Activated CD4-positive, alpha-beta T cell treated with anti-CD3 and anti-CD28 coated beads for 48 hours (primary cell): ENCODE measurements at regions not wholly inside any gene's neighbourhood (a gene's known extent, or its start where the extent isn't known, plus 50 kb on each side); places are given as distances from the start of the nearest gene placed in this dataset.

Source experiments
- DNase-seq: peaks from one replicate; pipeline ENCODE4 v3.0.0-alpha.2; 2020

DNA sequence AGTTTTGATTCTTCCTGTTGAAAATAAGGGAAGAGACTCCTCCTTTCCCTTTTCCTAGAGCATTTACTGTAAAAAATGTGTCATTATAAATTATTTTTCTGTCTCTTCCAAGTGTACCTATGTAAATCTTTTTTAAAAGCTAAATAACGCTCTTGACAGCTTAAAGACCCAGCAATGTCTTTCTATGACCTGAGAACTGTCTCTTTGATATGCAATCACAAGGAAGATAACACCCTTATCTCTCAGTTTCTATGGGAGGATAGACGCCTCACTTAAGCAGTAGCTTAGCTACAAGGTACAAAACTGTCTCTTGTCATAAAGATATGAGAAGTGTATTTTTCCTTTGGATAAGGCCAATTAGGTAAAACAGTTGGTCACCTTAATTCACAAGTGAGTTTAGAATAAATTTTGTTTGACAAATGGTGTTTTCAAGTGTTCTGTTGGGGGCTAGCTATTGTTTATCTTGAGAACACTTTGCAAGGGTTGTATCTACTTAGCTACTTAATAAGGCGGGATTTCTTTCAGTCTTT, 980.6 kb upstream of the EYS start:
- no peak for DNase-seq

DNA sequence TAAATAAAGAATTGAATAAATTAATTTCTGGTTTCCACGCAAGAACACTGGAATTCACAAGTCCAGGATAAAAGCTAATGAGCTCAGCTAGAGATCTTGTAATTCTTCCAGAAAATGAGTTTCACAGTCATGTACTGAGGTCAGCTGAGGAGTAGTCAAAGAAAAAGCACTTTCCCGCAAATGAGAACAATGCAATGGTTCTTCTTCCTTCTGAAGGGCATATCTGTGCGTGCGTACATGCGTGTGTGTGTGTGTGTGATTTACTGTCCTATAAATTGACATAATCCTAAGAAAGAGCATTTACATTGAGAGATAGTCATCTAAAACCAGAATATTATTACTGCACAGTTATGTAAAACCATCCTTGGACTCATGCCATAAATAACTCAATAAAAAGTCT, 968.9 kb upstream of the EYS start:
- DNase-seq, result no peak

DNA sequence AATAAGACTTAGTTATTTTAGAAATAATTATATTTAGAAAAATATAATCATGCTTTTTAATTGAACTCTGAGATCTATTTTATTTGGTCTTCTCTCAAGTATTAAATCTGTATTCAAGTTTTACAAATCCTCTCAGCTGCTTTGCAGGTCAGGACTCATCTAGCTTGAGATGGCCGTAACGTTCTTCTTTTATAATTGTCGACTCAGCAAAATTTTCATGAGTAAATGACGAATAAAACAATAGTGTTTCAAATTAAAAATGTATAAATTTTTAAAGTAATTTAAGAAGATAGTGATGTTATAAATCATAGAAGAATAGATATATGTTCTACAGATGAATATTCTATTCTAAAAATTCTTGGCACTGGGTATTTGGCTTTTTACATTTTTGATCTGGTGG, 957.1 kb upstream of the EYS start:
- DNase-seq, result no peak

DNA sequence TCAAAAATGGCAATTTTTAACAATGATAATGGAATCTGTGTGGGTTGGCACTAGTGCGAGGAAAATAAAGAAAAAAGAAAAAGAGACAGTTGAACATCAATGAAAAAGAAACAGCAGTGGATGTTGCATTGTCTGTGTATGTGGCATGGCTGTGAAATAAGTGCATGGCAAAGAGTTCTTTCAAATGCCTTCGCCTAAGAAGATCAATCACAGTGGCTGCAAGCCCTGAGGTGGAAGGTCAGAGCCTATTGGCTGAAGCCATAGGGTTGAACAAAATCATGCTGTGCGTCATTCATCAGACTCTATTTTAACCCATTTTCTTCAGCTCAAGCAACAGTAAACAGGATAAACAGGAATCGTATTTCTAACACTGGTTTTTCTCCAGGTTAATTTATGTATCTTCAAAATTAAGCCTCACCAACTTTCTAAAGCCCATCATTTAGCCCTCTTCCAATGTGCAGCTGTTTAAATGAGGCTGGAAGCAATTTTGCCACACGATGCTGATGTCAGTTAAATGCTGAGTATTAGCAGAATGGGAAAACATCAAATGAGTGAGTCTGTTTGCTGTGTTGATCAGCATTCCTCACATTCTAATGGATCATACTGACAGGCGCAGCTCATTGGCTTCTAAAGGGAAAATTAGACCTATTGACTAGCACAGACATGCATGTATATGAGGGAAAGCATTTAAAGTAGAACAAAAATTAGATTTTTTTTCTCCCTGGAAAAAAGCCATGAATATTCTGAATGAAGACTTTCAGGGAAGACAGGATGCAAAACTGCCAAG, 955.9 kb upstream of the EYS start:
- no peak for DNase-seq

DNA sequence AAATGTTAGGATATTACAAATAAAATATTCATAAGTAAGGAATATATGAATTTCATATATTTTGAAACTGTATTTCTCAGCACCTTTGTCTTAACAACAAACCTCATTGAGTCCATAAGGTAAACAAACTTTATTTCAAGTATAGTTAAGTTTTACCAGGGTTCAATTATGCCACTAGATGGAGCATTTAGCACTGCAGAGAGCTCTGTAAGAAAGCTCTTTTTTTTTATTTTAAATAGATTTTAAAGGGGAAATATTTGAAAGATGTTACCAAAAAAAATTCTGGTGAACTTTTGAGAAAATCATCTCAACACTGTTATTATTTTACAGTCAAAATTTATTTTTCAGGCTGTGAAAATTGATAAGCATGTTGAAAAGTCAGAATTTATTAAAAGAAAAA, 955.2 kb upstream of the EYS start:
- no peak for DNase-seq

DNA sequence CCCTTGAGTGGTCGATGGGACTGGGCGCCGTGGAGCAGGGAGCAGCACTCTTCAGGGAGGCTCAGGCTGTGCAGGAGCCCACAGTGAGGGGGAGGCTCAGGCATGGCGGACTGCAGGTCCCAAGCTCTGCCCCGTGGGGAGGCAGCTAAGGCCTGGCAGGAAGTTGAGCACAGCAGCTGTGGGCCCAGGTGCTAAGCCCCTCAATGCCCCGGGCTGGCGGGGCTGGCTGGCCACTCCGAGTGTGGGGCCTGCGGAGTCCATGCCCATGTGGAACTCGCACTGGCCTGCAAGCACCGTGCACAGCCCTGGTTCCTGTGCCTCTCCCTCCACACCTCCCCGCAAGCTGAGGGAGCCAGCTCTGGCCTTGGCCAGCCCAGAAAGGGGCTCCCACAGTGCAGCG, 948.4 kb upstream of the EYS start:
- DNase-seq, result no peak

DNA sequence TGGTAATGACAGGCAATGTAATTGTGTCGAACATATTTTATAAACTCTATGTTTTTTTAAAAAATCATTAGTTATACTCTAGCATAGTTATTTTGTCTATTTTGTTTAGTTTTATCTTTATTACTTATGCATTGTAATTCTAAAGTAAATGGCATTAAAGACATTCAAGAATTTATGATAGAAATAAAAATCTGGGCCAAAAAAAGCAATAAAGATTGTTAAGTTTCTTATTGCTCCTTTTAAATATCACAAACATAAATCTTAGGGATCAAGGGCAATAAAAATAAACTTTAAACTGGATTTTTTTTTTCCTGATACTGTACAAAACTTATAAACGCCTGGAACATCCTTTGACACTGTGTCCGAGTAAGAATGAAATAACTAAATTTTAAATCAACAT, 931.5 kb upstream of the EYS start:
- DNase-seq, result no peak

DNA sequence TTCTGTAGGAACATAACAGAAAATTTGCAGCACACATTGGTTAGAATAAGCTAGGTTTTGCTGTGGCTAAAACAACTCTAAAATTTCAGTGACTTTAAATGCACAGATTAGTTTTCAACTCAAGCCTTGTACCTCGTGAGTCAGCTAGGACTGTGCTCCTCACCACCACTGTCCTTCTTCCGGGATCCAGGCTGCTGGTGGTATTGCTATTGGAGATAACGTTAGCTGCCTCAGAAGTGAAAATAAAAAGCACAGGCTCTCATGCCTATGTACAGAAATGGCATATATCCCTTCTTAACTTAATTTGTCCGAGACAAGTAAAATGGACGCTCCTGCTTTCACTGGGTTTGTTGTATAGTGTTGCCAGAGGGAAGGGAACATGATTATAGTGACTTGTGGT, 931.1 kb upstream of the EYS start:
- DNase-seq, result no peak

DNA sequence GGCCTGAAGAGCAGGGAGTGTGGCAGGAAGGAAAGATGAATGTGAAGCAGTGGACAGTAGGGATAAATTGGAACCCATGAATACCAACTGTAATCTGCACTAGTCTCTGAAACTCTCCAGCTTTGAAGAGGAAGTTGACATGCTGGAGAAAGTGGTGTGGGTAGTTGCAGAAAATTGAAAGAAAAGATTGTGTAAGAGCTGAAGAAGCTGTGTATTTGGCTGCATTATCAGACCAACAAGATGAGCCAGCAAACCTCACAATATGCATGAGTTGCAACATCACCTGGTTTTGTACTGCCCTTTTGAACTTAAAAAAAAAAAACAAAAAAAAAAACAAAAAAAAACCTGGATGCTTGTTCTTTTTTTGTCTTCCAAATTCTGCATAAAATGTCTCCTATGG, 921.9 kb upstream of the EYS start:
- DNase-seq, result no peak

DNA sequence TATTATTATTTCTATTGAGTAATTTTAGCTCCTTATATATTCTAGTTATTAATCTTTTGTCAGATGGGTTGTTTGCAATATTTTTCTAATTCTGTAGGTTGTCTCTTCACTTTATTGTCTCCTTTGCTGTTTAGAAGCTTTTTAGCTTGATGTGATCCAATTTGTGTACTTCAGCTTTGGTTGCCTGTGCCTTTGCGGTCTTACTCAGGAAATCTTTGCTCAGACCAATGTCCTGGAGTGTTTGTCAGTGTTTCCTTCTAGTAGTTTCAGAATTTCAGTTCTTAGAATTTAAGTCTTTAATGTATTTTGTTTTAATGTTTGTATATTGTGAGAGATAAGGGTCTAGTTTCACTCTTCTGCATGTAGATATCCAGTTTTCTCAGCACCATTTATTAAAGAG, 916.0 kb upstream of the EYS start:
- no peak for DNase-seq

DNA sequence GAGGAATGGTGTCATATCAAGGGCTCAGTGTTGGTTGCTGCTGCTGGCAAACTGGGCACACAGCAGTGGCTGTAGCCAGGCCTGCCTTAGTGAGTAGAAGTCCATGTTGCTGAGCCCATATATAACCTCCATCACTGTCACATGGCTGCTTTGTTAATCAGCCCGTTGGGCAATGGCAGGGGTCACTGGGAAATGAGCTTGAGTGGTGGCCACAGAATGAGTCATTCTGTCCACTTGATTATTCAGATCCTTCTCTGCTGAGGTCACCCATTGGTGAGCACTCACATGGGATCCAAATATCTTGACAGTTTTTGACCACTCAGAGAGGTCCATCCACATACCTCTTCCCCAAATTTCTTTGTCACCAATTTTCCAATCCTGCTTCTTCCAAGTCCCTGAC, 898.9 kb upstream of the EYS start:
- no peak for DNase-seq

DNA sequence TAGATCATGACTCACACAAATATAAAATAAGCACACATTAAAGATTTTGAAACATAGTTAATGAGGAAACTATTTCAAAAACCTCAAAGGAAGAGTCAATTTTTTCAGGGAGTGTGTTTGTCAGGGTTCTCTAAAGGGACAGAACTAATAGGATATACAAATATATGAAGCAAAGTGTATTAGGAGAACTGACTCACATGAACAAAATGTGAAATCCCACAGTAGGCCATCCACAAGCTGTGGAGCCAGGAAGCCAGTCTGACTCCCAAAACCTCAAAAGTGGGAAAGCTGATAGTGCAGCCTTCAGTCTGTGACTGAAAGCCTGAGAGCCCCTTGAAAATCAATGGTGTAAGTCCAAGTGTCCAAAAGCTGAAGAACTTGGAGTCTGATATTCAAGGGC, 898.0 kb upstream of the EYS start:
- DNase-seq, result no peak

DNA sequence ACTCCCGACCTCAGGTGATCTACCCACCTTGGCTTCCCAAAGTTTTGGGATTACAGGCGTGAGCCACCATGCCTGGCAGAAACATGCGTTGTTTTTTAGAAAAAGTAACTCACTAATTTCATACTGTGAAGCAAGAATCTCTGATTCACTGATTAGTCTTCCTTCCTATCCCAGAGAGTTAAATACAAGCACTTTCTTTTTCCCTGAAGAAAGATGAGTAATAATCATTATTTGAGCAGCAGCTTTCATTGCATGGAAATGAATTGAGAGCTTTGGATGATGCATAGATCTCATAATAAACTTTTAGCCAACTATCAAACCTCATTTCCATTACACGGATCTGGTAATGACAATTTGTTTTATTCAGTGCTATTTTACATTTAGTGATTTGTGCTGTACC, 892.5 kb upstream of the EYS start:
- DNase-seq, result no peak

DNA sequence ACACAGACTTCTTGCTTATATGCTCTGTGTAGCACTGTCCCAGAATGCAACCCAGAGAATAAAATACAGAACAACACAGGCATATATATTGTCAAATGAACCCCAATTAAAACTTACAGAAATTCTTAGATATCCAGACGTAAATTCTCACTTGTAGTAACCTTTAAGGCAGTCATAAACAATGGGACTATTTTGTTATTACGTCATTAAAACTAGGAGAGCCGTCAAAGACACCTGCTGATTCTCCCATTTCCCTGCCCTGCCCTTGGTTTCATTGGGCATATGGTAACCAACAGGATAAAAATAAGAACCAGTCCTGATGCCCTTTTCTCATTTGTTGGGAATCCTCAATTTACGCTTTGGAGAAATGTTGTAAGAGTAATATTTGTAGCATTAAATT, 871.3 kb upstream of the EYS start:
- DNase-seq, result no peak

DNA sequence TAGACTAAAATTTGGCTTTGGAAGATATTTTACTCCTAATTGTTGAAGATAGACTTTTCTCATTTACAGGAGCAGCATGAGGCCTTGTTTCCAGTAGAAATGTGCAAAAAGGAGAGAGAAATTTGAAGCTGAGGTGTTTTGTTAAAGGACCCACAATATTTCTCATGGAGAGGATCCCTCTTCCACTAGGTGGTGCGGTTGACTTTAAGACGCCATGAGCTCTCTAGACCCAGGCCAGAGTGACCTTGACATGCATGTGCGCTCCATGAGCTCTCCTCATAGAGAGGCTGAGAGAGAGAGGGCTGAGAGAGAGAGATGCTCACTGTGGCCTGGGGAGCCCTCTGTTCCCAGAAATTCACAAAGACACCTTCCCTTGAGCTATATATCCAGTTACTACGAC, 861.2 kb upstream of the EYS start:
- DNase-seq, result no peak

DNA sequence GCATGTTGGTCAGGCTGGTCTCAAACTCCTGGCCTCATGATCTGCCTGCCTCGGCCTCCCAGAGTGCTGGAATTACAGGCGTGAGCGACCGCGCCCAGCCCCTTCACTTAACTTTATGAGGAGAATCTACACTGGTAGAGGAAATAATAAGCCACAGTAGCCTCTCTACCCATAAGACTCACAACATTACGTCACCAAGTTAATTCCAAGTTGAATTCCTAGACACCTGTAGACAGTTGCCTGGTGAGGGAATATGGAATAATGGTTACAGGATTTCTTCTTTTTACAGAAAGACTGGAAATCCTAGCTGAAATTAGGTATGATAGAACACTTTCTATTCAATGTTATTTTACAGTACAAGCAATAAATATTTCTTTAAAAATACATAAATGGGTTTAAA, 854.5 kb upstream of the EYS start:
- no peak for DNase-seq

DNA sequence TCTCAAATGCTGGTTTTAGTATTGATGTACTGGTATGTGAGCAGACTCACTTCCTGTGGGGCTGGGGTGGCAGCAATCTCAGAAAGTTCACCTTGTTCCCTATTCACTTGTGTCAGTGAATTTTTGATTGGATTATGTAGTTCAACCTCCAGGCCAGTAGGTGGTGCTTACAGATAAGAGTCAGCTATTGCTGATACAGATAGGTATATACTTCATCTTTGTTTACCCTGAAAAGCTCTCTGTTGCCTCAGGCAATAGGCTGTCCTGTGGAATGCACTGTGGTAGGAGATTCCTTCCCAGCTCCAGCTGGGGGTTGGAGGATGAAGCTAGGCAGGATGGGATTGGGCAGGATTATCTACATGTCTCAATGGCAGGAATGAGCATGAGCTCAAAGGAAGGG, 851.2 kb upstream of the EYS start:
- DNase-seq, result no peak

DNA sequence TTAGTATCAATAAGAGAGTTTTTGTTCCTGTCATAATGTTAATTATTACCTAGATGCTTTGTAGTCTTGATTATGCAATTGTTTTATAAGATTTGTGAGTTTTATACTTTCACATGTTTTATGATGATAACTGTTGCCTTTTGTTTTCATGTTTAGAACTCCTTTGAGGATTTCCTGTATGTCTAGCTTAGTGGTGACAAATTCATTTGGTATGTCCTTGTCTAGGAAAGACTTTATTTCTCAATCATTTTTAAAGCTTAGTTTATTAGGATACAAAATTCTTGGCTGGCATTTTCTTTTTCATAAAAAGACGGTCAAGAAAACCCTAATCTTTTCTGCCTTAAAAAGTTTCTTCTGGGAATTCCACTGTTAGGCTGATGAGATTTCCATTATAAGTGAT, 849.9 kb upstream of the EYS start:
- DNase-seq, result no peak

DNA sequence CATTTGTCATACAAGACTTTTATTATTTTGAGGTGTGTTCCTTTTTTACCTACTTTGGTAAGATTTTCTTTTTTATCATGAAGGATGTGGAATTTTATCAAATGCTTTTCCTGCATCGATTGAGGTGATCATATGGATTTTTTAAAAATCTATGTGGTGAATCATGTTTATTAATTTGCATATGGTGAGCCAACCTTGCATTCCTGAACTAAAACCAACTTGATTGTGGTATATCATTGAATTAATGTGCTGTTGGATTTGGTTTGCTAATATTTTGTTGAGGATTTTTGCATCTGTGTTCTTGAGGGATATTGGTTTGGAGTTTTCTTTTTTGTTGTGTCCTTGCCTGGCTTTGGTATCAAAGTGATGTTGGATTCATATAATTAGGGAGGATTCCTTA, 848.1 kb upstream of the EYS start:
- no peak for DNase-seq

DNA sequence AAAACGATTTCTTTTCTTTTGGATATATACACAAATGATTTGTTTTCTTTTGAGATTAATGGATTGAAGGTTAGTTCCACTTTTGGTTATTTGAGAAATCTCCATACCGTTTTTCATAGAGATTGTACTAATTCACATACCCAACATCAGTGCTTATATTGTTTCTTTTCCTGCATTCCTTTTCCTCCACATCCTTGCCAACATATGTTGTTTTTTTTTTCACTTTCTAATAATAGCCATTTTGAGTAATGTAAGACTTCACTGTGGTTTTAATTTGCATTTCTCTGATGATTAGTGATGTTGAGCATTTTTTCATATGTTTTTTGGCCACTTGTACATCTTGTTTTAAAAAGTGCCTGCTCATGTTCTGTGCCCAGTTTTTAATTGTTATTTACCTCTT, 846.4 kb upstream of the EYS start:
- no peak for DNase-seq

DNA sequence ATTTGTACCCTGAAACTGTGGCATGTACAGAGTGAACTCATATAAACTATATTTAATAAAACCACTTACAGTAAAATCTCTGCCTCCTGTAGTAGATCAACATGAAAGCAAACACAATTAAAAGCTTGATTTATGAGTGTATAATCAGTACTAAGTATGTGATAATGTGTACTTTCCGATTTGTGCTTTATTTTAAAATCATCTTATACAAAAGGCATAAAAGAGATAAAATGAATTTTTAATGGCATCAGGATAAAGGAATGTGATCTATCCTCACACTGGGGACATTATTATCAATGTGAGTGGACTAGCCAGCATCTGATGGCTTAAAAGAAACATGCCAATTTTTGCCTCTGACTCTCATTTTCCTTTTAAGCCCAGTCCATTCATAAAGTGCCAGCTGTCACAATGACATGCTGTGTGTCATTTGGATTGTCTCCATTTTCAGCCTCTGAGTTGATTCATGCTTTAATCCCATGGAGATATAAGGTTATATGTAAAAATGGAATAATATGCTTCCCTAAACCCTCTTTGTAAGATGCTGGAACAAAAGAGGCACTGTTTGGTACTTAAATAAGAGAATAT, 831.6 kb upstream of the EYS start:
- no peak for DNase-seq

DNA sequence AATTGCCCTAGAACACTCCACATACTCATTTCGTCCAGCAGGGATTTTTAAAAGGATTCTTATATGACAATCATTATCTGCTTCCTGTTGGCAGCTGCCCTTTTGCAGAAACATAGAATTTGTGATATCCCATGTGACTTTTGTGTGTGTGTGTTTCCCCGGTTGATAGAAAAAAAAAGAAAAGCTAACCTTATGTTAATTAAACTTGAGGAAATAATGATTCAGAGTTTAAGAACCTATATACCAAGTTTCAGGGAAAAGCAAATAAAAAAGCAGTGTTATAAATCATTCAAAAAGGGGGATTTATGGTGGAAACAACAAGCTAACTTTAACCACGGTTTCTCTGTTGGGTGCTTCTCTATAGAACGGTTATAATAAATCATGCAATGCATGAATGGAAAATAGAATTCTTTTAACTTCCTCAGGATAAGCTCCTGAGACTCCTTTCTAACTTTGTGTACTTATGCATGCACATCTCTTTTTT, 826.9 kb upstream of the EYS start:
- no peak for DNase-seq

DNA sequence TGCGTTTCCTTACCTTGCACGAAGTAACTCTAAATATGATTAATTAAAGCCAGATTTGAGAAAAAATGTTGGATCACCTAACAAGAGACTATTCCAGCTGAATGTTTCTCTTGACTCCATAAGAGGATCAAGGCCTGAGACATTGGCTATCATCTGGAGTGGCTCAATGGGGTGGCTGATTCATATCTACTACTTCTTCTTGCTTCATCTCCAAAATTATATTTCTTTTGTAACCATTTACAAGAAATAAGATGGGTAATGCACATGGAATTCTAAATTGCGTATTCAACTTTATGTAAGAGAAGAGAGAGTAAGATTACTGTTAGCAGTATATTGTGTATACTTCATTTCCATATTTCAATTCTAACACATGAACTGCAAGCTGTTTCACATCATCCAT, 819.0 kb upstream of the EYS start:
- no peak for DNase-seq

DNA sequence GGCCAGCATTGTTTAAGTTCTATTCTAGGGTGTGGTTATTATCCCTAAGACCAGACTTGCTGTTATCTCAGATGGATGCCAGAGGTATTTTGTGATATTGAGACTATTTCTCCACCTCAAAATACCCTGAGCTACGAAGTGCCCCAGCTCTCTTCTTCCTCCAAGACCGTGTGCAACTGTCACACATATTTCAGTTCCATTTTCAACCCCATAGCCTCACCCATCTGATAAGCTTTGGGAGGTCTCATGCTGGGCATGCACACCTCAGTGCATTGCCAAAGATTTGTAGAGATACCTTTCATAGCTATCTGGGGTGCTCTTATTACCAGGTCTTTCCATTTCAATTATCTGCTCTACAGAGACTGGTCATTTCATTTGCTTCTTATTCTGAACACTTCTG, 815.8 kb upstream of the EYS start:
- no peak for DNase-seq

DNA sequence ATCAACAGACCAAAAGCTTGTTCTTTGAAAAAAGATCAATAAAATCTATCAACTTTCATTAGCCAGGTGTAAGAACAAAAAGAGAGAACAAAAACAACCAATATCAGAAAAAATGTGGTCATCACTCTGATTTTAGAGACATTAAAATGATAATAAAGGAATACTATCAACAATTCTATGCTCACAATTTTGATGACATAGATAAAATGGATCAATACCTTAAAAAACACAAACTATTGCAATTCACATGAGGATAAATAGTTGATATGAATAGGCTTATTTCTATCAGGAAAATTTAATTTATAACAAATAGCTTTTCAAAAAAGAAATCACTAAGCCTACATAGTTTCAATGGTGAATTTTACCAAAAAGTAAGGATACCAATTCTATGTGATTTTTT, 809.4 kb upstream of the EYS start:
- no peak for DNase-seq
